ENCODE measurements at regions not wholly inside any gene's neighbourhood (a gene's known extent, or its start where the extent isn't known, plus 50 kb on each side); places are given as distances from the start of the nearest gene placed in this dataset.

GRCh38 chr5:167255926-167256325 lies 1035.5 kb upstream of the WWC1 start:
- no peak for DNase-seq (ENCODE audit: low spot score)
- 70% methylated on average over 2 of the region's 2 CpGs for WGBS (ENCODE audit: low lambda C conversion rate, missing lambda C conversion rate)

GRCh38 chr5:167259806-167260205 lies 1031.6 kb upstream of the WWC1 start:
- Histone ChIP-seq H4K20me1 (ENCODE audit: insufficient read depth, poor library complexity, severe bottlenecking) (no peaks in the 10 kb centered on the region), H3K27me3 (no peaks in the 10 kb centered on the region), H3K36me3 (replicated peaks; ENCODE audit: insufficient read depth, low read depth) (no peaks in the 10 kb centered on the region), H3K9me2 (replicated peaks; ENCODE audit: insufficient read depth) (no peaks in the 10 kb centered on the region), H3K4me1 (ENCODE audit: insufficient read depth) (no peaks in the 10 kb centered on the region), H3K27ac (no peak overlapping the region), H2AFZ (no peak overlapping the region), H3K4me2 (no peak overlapping the region), H3K4me3 (no peak overlapping the region), H3K9me3 (ENCODE audit: low read depth) (no peaks in the 10 kb centered on the region), H3K79me2 (no peaks in the 10 kb centered on the region)
- WGBS (ENCODE audit: low lambda C conversion rate, missing lambda C conversion rate), result 67% methylated on average over 2 of the region's 2 CpGs
- no peak for DNase-seq (ENCODE audit: low spot score)
- no peak for TF ChIP-seq EZH2 (IDR thresholded peaks at IDR 0.05; ENCODE audit: borderline replicate concordance)
- TF ChIP-seq EZH2phosphoT487 (IDR thresholded peaks at IDR 0.05; ENCODE audit: low read depth, severe bottlenecking, unreplicated experiment), result no peak
- TF ChIP-seq CTCF (IDR thresholded peaks at IDR 0.05; ENCODE audit: poor library complexity), result no peak

More at GRCh38 chr5:167255926-167256325, 1035.5 kb upstream of the WWC1 start:
- Histone ChIP-seq H2AFZ (no peak overlapping the region), H3K4me3 (no peak overlapping the region), H3K36me3 (replicated peaks; ENCODE audit: insufficient read depth, low read depth) (no peaks in the 10 kb centered on the region), H3K9me2 (replicated peaks; ENCODE audit: insufficient read depth) (no peaks in the 10 kb centered on the region), H3K4me2 (no peak overlapping the region), H3K27ac (no peak overlapping the region), H3K9me3 (ENCODE audit: low read depth) (no peaks in the 10 kb centered on the region), H3K79me2 (no peaks in the 10 kb centered on the region), H4K20me1 (ENCODE audit: insufficient read depth, poor library complexity, severe bottlenecking) (no peaks in the 10 kb centered on the region), H3K4me1 (ENCODE audit: insufficient read depth) (no peaks in the 10 kb centered on the region), H3K27me3 (no peaks in the 10 kb centered on the region)
- no peak for TF ChIP-seq EZH2 (IDR thresholded peaks at IDR 0.05; ENCODE audit: borderline replicate concordance)
- TF ChIP-seq EZH2phosphoT487 (IDR thresholded peaks at IDR 0.05; ENCODE audit: low read depth, severe bottlenecking, unreplicated experiment), result no peak
- no peak for TF ChIP-seq CTCF (IDR thresholded peaks at IDR 0.05; ENCODE audit: poor library complexity)

- H3K27me3 ChIP-seq, result no peaks in the 10 kb centered on the region
- DNase-seq (ENCODE audit: low spot score), result no peak
- H2AFZ ChIP-seq, result no peak overlapping the region
- no peaks in the 10 kb centered on the region for H4K20me1 ChIP-seq (ENCODE audit: insufficient read depth, poor library complexity, severe bottlenecking)
- no peak overlapping the region for H3K27ac ChIP-seq
- peak; percentile 12 for TF ChIP-seq CTCF (IDR thresholded peaks at IDR 0.05; ENCODE audit: poor library complexity)
- no peak for TF ChIP-seq EZH2phosphoT487 (IDR thresholded peaks at IDR 0.05; ENCODE audit: low read depth, severe bottlenecking, unreplicated experiment)
- no peak overlapping the region for H3K4me2 ChIP-seq
- H3K4me1 ChIP-seq (ENCODE audit: insufficient read depth), result no peaks in the 10 kb centered on the region
- H3K4me3 ChIP-seq, result no peak overlapping the region
- 71% methylated on average over 3 of the region's 3 CpGs for WGBS (ENCODE audit: low lambda C conversion rate, missing lambda C conversion rate)
- no peaks in the 10 kb centered on the region for H3K9me2 ChIP-seq (replicated peaks; ENCODE audit: insufficient read depth)
- H3K79me2 ChIP-seq, result no peaks in the 10 kb centered on the region
- no peaks in the 10 kb centered on the region for H3K36me3 ChIP-seq (replicated peaks; ENCODE audit: insufficient read depth, low read depth)
- no peaks in the 10 kb centered on the region for H3K9me3 ChIP-seq (ENCODE audit: low read depth)
Measured at GRCh38 chr5:167261309-167262100, 1029.9 kb upstream of the WWC1 start.

Data from hepatocyte (in vitro differentiated cells).